GM12872 (cell line): ENCODE measurements at regions not wholly inside any gene's neighbourhood (a gene's known extent, or its start where the extent isn't known, plus 50 kb on each side); places are given as distances from the start of the nearest gene placed in this dataset.

Experiments used
- CTCF ChIP-seq: IDR thresholded peaks from 3 replicates; pipeline ENCODE4 v1.5.1; 2011; ENCODE audit warnings: low read depth, mild to moderate bottlenecking, low read length, moderate library complexity; ENCODE audit not compliant: insufficient read depth

GRCh38 chr14:35999294-35999693 lies 173.2 kb downstream of the BRMS1L start:
- TF ChIP-seq CTCF, result no peak

- TF ChIP-seq CTCF, result no peak
Measured at GRCh38 chr14:35998303-35998702, 172.2 kb downstream of the BRMS1L start.

- TF ChIP-seq CTCF, result no peak
Measured at GRCh38 chr14:35993684-35993960, 167.5 kb downstream of the BRMS1L start.

- no peak for TF ChIP-seq CTCF
Measured at GRCh38 chr14:35992816-35993683, 166.9 kb downstream of the BRMS1L start.

- no peak for TF ChIP-seq CTCF
Measured at GRCh38 chr14:35991356-35991755, 165.2 kb downstream of the BRMS1L start.

GRCh38 chr14:35989736-35990135 lies 163.6 kb downstream of the BRMS1L start:
- no peak for TF ChIP-seq CTCF

GRCh38 chr14:35988972-35989690 lies 163.0 kb downstream of the BRMS1L start:
- no peak for TF ChIP-seq CTCF
